ENCODE measurements at regions not wholly inside any gene's neighbourhood (a gene's known extent, or its start where the extent isn't known, plus 50 kb on each side); places are given as distances from the start of the nearest gene placed in this dataset.

DNA sequence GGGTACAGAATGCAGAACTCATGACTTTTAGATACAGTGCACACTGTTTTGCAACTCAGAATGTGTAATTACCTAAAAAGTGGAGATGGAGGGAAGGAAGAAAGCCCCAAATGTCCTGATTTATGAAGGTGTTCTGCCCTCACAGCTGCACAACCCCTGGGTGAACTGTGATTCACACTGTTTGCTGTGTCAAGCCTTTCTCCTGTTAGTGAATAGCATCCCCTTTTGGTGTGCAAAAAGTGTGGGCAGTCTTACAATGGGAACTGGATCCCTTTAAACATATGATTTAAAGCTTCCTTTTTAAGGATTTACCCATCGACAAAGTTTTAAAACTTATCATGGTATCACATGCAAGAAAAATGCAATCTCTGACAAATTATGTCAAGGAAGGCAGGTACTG, 633.4 kb upstream of the EPHA7 start:
- DNase-seq, result no peak

DNA sequence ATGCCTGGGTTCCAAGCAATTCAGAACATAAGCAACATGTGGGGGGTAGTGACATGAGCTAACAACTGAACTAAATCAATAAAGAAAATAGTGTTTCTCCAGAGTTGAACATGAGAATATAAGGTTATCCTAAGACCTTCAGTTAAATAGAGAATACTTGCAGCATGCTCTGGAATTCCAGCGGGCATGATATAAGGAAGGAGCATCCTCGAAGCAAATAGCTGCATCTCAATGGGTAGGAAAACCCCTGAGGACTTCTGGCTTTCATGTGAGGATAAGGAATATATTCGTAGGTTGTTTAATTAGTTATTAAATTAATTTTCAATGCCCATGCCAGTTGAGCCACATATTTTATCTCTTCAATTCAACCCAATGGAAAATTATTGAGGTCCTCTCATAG, 631.2 kb upstream of the EPHA7 start:
- no peak for DNase-seq

DNA sequence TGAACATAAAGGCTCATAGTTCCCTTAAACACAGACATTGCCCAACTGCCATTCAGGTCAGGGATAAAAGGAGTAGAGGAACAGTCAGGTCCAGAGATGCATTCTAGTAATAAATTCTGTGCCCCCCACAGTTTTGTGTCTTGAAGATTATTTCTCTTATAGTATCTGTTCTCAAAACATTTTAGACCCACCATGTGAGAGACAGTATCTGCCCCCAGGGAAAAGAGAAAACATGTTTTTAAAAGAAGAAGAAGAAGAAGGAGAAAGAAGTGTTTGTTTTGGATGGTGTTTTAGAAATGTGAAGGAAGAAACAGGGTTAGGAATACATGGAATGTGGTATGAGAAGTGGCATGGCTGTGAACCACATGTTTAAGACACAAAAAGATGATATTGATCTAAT, 629.6 kb upstream of the EPHA7 start:
- no peak for DNase-seq

DNA sequence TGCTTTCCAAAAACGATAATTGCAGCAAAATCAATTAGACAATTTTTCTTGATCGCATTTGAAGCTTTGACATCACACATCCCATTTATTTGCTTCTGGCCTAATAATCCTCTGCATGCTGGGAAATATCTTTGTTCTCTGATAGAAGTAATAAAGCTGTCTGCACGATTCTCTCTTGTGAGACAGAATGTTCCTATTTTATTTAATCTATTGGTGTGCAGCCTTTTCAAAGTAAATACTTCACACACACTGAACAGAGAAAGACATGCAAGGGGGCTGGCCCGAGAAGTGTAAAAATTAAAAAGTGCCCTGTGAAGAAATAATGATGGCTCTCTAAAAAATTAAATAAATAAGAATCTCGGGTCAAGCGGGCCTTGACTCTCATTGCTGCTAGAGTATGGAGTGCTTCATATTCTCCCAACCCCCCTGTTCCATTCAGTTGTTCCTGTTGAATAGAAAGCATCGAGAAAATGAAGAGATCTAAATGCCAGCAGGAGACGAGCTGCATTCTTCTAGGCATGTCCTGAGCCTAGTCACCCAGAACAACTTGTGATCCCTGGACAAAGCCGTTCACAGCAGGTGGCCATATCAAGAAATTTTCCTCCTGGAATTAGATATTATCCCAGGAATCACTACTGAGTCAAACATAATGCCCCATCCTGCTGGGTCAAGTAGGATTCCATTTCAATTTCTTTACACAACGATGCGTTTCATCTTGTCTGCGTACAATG, 625.9 kb upstream of the EPHA7 start:
- peak; percentile 69 for DNase-seq

DNA sequence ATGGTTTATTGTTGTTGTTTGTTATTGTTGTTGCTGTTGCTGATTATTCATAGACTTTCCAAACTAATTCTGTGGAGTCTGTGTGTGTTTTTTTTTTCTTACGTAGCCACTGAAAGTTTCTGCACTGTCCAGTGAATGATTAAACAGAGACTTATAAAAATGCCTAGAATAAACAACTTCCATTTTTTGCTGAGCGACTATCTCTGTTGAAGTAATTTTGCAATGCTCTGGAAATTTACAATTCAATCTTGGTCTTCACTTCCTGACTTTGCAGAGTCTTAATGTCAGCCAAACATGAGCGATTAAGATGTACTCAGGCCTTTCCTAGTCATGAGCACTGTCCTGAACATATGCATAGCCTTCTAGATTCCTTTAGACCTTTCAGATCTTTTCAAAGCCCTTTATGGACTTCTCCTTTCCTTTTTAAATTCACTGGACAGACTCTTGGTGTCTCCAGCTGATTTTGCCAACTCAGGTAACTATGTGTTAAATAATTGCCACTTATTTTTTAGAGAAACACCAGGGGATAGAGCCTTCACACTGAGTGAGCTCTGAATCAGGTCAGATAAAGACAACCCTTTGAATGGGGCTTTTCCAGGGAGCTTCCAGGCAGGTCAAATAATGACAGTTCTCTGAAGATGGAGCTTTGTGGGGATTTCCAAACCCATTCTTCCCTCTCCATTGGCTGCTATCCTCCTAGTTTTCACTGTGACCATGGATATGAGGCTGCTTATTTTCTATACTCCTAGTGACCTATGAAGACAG, 622.8 kb upstream of the EPHA7 start:
- no peak for DNase-seq

DNA sequence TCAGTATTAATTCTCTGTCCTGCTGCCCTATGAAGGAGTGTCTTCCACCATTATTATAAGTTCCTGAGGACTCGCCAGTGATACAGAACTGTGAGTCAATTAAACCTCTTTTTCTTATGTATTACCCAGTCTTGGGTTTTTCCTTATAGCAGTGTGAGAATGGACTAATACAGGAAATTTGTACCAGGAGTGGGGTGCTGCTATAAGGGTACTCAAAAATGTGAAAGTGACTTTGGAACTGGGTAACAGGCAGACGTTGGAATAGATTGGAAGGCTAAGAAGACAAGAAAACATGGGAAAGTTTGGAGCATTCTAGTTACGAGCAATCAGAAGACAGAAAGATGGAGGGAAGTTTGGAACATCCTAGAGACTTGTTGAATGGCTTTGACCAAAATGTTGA, 616.7 kb upstream of the EPHA7 start:
- DNase-seq, result no peak

DNA sequence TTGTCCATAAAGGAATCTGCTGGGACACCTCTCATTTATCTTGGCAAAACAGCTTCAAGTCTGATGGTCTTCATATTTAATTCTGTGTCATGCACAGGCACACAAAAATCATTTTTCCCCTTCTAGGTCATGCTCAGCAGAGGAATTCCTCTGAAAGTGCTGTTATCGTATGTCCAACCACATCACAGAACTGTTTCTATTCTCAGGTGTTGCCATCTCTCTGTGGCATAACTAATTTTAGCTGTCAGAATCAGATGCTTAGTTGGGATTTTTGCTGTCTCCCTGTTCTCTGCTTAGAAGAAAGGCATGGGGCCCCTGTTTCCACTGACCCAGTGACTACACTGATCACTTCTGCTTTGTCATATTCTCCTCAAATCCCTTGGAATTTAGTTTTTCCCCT, 608.0 kb upstream of the EPHA7 start:
- DNase-seq, result no peak

DNA sequence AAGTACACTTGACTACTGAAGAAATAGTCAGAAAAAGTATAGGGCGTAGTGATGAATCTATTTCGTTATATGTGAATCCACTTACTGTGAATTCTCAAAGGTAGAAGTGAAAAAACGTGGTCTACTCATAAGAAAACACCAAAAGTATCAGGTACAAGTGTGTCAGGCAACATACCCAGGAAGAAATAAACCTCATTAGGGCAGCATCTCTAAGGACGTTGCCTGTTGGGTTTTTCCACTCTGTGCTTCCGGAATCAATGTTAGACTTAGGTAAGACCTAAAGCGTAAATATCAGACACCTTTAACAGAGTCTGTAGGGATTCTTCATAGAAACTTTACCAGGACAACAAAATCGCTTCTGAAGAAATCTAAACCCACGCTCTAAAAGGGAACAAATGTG, 607.2 kb upstream of the EPHA7 start:
- no peak for DNase-seq

DNA sequence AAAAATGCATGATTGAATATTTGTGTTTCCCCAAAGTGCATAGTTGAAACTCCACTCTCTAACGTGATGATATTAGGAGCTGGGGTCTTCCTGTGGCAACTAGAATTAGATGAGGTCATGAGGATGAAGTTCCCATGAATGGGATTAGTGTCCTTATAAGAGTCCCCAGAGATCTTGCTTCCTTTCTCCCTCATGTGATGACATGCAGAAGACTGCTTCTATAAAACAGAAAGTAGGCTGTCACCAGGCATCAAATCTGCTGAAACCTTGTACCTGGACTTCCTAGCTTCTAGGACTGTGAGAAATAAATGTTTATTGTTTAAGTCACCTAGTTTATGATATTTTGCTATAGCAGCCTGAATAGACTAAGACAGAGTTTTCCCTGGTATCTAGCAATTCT, 586.5 kb upstream of the EPHA7 start:
- DNase-seq, result no peak

DNA sequence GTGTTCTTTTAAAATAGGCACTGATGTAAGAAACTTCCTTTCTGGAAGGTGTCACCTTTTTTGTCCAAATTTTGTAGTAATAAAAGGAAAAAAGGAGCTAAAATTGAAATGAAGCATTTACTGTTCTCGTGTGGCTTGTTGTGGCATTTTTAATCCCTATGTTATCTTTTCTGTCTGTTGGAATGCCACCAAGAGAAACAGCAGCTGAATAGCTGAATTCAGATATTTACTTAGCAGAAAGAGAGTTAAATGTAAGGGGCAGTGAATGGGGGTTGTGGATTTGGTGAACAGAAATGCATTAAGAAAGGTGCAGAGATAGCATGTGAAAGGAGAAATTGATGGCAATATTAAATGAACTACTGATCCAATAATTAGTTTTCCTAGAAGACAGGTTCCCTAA, 573.6 kb upstream of the EPHA7 start:
- DNase-seq, result no peak

DNA sequence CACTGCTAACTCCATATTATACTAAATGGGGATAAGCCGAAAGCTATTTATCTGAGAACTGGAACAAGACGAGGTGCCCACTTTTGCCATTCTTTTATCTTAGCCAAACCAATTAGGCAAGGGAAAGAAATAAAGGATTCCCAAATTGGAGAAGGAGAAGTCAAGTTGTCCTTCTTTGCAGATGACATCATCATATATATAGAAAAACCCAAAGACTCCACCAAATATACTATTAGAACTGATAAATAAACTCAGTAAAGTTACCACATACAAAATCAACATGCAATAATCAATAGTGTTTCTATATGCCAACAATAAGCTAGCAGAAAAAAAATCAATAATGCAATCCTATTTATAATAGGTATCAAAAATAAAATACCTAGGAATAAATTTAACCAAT, 570.3 kb upstream of the EPHA7 start:
- DNase-seq, result no peak

DNA sequence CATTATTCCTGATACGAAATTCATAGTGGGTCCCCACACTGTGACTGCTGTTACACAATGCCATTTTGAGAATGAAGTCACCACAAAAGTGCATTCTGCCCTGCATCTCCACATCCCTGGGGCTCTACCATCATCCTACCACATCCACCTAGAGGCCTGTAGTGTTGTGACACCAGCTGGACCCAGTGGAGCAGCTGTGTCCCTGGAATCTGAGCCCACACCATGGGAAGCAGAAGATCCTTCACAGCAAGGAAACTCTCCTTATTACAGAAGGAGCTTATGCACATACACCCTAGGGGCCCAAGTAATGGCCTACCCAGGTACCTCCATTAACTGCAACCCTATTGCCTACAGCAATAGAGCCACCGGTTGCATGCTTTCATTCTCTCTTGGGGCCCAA, 566.6 kb upstream of the EPHA7 start:
- DNase-seq, result no peak

DNA sequence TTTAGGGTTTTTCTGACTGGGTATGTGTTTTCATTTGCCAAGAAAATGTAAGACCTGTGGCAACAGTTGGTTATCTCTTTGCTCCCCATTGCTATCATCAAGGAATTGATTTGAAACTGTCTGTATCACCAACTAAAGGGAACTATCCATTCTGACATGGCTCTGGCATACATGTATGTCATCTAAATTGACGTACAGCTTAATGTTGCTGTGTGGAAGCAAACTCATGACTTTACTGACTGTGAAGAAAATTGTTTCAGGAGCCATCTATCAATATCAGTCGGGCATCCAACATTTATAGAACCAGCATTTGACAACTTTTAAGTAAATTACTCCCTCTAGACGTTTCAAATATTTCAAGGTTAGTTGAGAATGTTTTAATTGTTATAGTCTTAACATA, 555.8 kb upstream of the EPHA7 start:
- DNase-seq, result no peak

DNA sequence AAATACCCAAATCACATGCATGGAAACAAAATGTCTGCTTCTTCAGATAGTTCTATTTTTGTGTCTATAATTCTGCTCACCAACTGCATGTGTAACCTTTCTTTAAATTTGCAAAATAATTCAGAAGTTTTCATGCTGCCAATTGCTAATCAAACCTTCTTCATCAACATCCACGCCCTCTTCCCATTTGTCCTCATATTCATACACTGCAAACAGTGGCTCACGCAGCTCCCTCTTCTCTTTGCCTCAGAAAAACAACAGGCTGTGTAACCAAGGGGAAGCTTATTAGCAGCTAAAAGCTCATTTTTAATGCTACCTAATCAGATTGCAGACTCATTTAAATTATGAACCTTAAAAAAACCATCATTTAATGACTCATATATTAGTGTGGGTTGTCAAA, 555.0 kb upstream of the EPHA7 start:
- DNase-seq, result no peak

DNA sequence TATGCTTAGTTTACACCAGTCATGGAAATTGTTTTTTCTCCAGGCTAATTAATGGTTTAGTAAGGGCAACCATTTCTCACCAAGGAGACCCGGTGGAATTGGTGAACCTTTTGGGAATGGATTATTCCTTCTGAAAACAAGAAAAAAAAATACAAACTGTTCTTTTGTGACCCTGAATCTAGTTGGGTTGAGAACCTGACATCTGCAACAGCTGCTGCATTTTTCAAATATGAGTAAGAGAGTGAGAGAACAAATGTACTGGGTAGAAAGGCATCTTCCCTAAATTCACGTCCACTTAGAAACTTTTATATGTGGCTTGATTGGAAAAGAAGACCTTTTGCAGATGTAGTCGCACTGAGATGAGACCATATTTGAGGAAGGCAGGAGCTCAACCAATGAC, 553.4 kb upstream of the EPHA7 start:
- DNase-seq, result no peak

DNA sequence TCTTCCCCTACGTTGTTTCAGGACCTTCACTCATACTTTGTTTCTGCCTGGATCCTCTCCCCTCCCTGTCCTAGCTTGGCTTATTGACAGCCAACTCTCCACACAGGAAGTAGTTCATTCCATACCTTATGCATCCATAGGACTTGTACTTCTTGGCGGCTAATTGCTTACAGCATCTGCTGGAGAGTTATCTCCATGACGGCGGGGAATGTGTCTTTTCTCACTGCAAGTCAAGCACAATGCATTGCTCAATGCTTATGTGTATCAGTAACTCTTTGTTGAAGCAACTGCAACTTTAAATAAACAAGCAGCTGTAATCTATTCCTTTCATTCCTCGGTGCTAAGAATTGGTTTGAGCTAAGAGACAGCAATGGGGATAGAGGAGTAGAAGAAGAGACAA, 551.3 kb upstream of the EPHA7 start:
- DNase-seq, result no peak

DNA sequence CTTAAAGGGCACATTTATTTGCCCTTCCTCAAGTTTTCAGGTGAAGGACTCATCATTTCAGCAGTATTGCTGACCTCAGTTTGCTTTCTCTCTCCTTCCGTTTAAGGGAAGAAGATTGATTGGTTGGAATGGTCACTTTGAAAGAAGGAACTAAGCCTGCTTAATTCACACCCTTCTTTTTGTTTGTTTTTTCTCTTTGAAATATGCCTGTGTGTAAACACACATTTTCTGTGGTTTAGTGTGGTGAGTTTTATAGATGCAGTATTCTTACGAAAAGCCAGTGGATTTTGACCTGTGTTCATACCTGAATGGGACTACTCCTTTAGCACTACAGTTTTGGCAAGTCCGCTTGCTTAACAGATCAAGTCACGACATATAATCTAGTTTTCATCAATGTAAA, 548.8 kb upstream of the EPHA7 start:
- no peak for DNase-seq

DNA sequence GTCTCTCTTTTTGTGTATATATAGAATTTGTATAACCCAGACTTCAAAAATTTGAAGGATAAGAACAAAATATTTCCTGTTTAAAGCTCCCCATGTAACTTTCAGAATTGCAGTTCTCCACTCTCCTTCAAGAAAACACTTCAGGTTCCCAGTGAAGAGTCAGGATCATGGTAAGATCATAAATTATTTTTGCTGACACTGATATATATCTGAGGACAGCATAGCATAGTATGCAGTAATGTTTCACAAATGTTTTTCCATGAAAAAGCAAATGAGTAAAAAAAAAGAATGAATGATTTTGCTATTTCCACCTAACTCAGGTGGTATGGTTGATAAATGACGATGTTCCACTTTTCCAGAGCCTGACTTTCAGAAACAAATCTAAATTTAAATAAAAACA, 545.6 kb upstream of the EPHA7 start:
- no peak for DNase-seq

DNA sequence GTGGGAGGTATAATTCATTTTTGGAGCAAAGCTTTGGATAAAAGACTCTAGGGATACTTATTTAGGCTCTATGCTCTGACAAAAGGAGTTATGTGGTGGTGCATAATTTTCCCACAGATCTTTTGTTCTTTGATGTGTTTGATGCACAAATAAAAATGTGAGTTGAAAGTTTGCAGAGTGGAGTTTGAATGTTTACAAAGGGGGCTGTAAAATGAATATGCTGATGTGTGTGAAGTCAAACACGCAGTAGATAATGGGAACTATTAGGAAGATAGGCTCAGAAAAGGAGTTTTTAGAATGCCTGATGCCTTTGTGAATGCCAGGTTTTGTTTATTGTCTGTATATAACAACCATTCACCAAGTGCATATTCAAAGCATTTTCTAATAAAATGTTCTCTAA, 545.0 kb upstream of the EPHA7 start:
- DNase-seq, result no peak

DNA sequence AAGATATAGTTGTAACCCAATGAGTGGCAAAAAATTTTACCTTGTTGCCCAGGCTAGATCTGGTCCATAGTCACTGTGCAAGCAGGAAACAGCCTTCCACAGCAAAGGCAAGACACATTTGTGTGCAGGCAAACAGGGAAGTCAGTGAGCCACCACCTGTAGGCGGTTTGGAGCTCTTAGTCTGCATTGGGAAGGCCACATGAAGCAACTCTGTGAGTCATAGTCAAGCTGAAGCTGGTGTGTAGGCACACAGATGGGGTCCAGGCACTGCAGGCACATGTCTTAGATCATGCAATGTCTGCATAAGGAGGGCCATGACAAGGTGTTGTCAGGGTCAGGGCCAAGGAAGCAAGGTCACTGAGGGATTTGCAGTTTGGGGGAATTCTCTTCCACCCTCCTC, 543.2 kb upstream of the EPHA7 start:
- DNase-seq, result no peak

DNA sequence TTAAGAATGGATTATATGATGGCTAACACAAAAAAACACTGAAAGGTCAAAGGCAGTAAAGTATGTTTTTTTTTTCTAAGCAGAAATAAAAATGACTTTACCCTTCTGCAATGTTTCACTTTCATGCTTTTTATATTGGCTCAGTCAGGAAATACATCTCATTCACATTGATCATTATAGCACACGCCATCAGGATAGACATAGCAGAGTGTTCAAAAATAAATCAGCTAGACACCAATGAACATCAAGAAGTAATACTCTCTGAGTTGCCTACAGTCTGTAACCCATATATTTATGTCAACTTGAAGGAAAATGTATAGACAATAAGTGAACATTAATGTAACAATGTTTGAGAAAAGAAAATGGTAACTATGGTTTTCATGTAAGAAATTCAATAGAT, 535.2 kb upstream of the EPHA7 start:
- DNase-seq, result no peak

DNA sequence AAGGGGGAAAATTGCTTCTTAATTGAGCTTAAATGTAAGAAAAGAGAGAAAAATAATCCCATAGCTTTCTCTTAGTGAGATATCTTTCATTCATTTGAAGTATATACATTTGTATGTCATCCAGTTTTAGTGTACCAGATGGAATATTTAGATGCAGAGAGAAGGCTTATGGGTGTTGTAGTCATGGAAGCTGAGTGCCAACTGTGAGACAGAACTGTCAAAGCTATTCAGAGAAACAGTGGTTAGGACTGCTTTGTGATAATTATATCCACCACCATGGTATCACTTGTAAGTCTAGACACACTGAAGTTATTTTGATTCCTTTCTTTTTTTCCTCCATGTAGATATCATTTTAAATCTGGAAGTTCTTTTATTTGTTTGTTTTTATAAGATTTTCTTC, 524.3 kb upstream of the EPHA7 start:
- DNase-seq, result no peak

DNA sequence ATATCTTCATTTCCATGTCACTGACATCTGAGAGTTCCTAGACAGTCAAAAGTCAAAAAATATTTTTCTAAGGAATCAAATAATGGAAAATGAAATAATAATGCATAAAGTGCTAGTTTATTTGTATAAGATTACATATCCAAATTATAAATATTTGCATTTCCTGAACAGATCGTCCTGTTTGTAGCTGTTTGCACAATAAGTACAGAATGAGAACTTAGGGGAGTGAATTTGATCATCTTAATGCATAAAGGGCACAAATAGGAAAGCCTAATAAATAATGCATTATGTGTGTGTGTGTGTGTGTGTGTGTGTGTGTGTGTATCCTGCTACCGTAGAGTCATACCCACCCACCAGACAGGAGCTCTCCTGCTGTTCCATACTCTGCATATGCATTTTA, 521.0 kb upstream of the EPHA7 start:
- no peak for DNase-seq

DNA sequence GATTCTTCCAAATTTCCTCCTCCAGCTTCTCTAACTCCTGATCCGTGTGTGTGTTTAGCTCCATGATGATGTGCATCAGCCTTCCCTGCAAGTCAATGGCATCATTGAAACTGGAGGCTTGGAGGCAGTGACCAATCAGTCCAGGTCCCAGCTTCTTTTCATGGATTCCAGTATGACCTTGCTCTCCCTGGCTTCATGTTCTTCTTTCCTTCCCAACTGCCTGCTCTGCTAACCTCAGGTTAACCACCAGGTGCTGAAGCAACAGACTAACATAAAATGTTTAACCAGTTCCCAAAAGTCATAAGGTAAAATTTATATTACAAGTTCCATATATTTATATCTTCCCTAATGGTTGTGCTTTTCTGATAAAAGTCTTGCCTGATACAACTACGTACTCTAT, 512.8 kb upstream of the EPHA7 start:
- DNase-seq, result no peak

DNA sequence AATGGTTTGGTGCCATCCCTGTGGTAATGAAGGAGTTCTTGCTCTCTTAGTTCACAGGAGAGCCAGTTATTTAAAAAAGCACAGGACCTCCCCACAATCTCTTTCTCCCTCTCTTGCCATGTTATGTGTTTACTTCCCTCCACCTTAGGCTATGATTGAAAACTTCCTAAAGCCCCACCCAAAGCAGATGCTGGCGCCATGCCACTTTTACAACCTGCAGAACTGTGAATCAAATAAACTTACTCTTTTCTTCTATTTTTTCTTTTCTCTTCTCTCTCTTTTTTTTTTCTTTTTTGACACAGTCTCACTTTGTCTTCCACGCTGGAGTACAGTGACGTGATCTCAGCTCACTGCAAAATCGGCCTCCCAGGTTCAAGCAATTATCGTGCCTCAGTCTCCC, 508.4 kb upstream of the EPHA7 start:
- no peak for DNase-seq

Measured in retina (tissue), 1 donor.